PFSK-1 (cell line): ENCODE measurements at regions not wholly inside any gene's neighbourhood (a gene's known extent, or its start where the extent isn't known, plus 50 kb on each side); places are given as distances from the start of the nearest gene placed in this dataset.

ENCODE experiments used
- FOXP2 ChIP-seq: optimal IDR thresholded peaks from 2 replicates; pipeline ENCODE3; 2011; ENCODE audit warnings: borderline replicate concordance, control low read depth, inconsistent platforms; ENCODE audit not compliant: insufficient read depth; ENCODE audit errors: extremely low read length, extremely low read depth
- POLR2AphosphoS5 ChIP-seq: IDR thresholded peaks from 2 replicates; pipeline ENCODE4 v1.6.1; 2012; ENCODE audit warnings: low read depth, mild to moderate bottlenecking, control low read depth, low read length, moderate library complexity
- SIN3A ChIP-seq: IDR thresholded peaks from 2 replicates; pipeline ENCODE4 v1.6.1; 2012; ENCODE audit warnings: mild to moderate bottlenecking, low read length, moderate library complexity, borderline replicate concordance; ENCODE audit not compliant: insufficient read depth
- TAF1 ChIP-seq: IDR thresholded peaks from 2 replicates; pipeline ENCODE4 v1.6.1; 2012; ENCODE audit warnings: low read length, control low read depth, borderline replicate concordance; ENCODE audit not compliant: insufficient read depth
- TF ChIP-seq, protein P1 (sequence below), 2 experiments: IDR thresholded peaks; 2 replicates each; pipeline versions ENCODE4 v1.6.1 to v1.8.0; 2011 to 2012; ENCODE audit warnings: low read depth in 2 of 2, low read length in 2 of 2, control low read depth in 1 of 2, inconsistent platforms in 1 of 2, mild to moderate bottlenecking in 1 of 2, moderate library complexity in 1 of 2; ENCODE audit not compliant: insufficient read depth in 1 of 2

DNA sequence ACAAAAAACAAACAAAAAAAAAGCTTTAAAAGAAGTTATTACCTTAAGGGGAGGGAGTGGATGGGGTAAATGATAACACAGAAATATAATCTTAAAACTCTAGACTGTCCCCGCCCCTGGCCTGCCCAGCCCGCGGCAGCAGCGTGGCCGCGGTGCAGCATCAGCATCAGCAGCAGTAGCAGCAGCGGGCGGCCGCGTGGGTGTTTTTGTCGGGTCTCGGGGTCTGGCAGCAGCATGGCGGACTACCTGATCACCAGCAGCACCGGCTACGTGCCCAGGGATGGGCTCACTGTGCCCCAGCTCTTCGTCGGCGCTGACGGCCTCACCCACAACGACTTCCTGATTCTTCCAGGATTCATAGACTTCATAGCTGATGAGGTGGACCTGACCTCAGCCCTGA lies 80.0 kb upstream of the ANKRD28 start:
- no peak for TF ChIP-seq FOXP2
- TF ChIP-seq, protein P1, sequence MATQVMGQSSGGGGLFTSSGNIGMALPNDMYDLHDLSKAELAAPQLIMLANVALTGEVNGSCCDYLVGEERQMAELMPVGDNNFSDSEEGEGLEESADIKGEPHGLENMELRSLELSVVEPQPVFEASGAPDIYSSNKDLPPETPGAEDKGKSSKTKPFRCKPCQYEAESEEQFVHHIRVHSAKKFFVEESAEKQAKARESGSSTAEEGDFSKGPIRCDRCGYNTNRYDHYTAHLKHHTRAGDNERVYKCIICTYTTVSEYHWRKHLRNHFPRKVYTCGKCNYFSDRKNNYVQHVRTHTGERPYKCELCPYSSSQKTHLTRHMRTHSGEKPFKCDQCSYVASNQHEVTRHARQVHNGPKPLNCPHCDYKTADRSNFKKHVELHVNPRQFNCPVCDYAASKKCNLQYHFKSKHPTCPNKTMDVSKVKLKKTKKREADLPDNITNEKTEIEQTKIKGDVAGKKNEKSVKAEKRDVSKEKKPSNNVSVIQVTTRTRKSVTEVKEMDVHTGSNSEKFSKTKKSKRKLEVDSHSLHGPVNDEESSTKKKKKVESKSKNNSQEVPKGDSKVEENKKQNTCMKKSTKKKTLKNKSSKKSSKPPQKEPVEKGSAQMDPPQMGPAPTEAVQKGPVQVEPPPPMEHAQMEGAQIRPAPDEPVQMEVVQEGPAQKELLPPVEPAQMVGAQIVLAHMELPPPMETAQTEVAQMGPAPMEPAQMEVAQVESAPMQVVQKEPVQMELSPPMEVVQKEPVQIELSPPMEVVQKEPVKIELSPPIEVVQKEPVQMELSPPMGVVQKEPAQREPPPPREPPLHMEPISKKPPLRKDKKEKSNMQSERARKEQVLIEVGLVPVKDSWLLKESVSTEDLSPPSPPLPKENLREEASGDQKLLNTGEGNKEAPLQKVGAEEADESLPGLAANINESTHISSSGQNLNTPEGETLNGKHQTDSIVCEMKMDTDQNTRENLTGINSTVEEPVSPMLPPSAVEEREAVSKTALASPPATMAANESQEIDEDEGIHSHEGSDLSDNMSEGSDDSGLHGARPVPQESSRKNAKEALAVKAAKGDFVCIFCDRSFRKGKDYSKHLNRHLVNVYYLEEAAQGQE (IDR thresholded peaks at IDR 0.05; ENCODE audit: insufficient read depth in 1 of 2, low read depth in 2 of 2, low read length in 2 of 2): no peak
- TF ChIP-seq POLR2AphosphoS5: no peak
- TF ChIP-seq TAF1: no peak
- TF ChIP-seq SIN3A: no peak

DNA sequence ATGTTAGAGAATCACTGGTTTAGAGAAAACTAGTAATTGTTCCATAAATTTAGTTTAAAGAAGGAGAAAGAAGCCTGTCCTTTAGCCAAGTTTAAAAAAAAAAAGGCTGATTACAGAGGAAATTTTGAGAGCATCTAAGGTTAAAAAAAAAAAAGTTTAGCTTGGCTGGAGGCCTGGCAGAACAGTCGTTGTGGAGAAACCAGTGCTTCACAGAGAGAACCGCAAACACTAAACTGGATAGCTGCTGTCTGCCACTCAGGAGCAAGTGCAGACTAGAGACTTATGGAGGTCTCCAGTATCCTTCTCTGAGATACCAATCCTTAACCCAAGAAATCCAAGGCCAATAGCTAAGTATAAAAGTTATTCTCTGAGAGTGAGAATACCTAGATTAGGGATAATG lies 84.8 kb upstream of the ANKRD28 start:
- TF ChIP-seq TAF1 (no peak), FOXP2 (no peak), POLR2AphosphoS5 (no peak), SIN3A (no peak)
- TF ChIP-seq, protein P1 (IDR thresholded peaks at IDR 0.05; ENCODE audit: insufficient read depth in 1 of 2, low read depth in 2 of 2, low read length in 2 of 2): no peak

DNA sequence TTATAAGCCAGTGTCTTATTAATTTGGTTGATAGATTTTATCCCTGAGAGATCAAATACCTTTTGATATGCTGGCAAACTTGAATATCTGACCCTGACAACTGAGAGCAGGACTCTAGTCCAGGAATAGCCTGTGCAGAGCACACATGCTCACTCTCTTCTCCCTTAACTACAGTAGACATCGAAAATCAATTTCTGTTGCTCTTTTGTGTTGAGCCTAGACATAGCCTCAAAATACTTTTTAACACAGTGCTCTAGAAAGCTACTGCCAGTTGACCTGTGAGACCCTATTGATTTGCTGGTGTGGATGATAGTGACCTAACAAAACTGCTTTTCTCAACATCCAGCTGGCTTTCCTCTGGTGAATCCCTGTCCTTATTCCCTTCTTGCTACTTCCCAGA lies 86.4 kb upstream of the ANKRD28 start:
- TF ChIP-seq POLR2AphosphoS5 (no peak), SIN3A (no peak), TAF1 (no peak), FOXP2 (no peak)
- TF ChIP-seq, protein P1 (IDR thresholded peaks at IDR 0.05; ENCODE audit: insufficient read depth in 1 of 2, low read depth in 2 of 2, low read length in 2 of 2): no peak

DNA sequence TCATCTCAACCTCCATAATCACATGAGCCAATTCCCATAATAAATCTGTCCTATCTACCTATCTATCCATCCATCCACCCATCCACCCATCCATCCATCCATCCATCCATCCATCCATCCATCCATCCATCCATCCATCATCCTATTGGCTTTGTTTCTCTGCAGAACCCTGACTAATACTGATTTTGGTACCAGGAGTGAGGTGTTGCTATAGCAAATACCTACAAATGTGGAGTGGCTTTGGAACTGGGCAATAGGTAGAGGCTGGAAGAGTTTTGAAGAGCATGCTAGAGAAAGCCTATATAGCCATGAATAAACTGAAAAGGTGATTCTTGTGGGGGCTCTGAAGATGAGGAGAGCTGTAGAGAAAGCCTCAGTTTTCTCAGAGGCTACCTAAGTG lies 88.7 kb upstream of the ANKRD28 start:
- TF ChIP-seq TAF1 (no peak), POLR2AphosphoS5 (no peak), FOXP2 (no peak), SIN3A (no peak)
- TF ChIP-seq, protein P1 (IDR thresholded peaks at IDR 0.05; ENCODE audit: insufficient read depth in 1 of 2, low read depth in 2 of 2, low read length in 2 of 2): no peak

DNA sequence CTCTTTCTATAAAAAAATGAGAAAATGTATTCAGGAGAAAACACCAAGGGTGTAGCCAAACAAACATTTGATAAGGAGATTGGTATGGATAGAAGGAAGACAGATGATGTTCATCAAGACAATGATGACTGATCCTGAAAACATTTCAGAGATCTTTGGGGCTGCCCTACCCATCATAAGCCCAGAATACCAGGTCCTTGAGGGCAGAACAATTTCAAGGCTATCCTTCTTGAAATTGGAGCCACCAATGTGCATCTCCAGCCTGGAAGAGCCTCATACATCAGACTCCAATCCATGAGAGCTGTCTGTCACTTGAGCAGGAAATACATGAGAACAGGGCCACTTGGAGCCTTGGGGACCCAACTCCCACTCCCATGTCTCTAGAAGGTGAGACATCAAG lies 89.5 kb upstream of the ANKRD28 start:
- TF ChIP-seq FOXP2 (no peak), POLR2AphosphoS5 (no peak), SIN3A (no peak), TAF1 (no peak)
- TF ChIP-seq, protein P1 (IDR thresholded peaks at IDR 0.05; ENCODE audit: insufficient read depth in 1 of 2, low read depth in 2 of 2, low read length in 2 of 2): no peak
